AG04449 (cell line): ENCODE measurements at regions not wholly inside any gene's neighbourhood (a gene's known extent, or its start where the extent isn't known, plus 50 kb on each side); places are given as distances from the start of the nearest gene placed in this dataset.

ENCODE experiments used
- CTCF ChIA-PET: fragments of 350-600 bp; formaldehyde crosslinking; extraction: SDS; loops from one replicate; lab custom pipeline; 2021; ENCODE audit warnings: antibody characterized with exemption; lab: Yijun Ruan, JAX
- POLR2A ChIA-PET: fragments of 400-600, 350-600 bp; formaldehyde crosslinking; extraction: SDS; loops from one replicate; lab custom pipeline; 2020; ENCODE audit warnings: antibody characterized with exemption, inconsistent platforms; lab: Yijun Ruan, JAX
- DNase-seq: peaks from one replicate; pipeline ENCODE4 v3.0.0-alpha.2; 2010; ENCODE audit warnings: low read depth, low spot score
- H3K4me3 ChIP-seq: 2 replicates; pipeline ENCODE4 v1.5.1; 2011; ENCODE audit warnings: low read depth, mild to moderate bottlenecking, control low read depth, low read length
- TF ChIP-seq, protein P1 (sequence below): IDR thresholded peaks from one replicate; pipeline ENCODE4 v1.5.1; 2011; ENCODE audit warnings: mild to moderate bottlenecking, moderate library complexity, low read length, control low read depth, inconsistent platforms; ENCODE audit not compliant: insufficient read depth; ENCODE audit errors: missing control alignments

DNA sequence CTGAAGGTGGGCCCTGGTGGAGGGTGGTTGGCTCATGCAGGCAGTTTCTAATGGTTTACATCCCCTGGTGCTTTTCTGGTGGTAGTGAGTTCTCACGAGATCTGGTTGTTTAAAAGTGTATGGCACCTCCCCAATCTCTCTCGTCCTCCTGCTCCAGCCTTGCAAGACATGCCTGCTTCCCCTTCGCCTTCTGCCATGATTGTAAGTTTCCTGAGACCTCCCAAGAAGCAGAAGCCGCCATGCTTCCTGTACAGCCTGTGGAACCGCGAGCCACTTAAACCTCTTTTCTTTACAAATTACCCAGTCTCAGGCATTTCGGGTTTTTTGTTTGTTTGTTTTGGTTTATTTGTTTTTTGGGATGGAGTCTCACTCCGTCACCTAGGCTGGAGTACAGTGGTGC, 173.2 kb downstream of the MN1 start:
- no peak for DNase-seq
- TF ChIP-seq, protein P1, sequence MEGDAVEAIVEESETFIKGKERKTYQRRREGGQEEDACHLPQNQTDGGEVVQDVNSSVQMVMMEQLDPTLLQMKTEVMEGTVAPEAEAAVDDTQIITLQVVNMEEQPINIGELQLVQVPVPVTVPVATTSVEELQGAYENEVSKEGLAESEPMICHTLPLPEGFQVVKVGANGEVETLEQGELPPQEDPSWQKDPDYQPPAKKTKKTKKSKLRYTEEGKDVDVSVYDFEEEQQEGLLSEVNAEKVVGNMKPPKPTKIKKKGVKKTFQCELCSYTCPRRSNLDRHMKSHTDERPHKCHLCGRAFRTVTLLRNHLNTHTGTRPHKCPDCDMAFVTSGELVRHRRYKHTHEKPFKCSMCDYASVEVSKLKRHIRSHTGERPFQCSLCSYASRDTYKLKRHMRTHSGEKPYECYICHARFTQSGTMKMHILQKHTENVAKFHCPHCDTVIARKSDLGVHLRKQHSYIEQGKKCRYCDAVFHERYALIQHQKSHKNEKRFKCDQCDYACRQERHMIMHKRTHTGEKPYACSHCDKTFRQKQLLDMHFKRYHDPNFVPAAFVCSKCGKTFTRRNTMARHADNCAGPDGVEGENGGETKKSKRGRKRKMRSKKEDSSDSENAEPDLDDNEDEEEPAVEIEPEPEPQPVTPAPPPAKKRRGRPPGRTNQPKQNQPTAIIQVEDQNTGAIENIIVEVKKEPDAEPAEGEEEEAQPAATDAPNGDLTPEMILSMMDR = no peak
- H3K4me3 ChIP-seq = no peak overlapping the region
- CTCF ChIA-PET = interaction anchor here (0.6 kb wide), 1 partner anchor 125 kb away, joined by 3 read pairs; no protein-coding TSS in a partner anchor
- POLR2A ChIA-PET = no interaction called here

DNA sequence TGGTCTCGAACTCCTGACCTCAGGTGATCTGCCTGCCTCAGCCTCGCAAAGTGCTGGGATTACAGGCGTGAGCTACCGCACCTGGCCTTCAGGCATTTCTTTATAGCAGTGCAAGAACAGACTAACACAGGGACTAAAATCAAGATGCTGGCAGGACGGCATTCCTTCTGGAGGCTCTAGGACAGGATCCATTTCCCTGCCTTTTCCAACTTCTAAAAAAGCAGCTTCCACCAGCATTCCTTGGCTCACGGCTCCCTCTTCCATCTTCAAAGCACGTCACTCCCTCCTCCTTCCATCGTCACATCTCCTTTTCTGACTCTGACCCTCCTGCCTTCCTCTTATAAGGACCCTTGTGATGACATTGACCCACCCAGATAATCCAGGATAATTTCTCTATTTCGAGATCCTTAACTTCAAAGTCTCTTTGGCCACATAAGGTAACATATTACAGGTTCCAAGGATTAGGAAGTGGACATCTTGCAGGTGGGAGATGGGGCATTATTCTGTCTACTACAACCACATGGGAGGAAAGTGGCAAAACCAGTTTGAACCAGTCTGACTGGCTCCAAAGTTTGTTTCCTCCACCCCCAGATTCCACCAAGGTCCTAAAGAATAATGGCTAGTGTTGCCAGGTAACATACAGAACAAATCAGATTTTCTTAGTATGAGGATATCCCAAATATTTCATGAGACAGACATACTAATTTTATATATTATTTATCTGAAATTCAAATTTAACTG, 172.5 kb downstream of the MN1 start:
- ChIA-PET CTCF (no interaction called here), POLR2A (no interaction called here)
- DNase-seq = no peak
- H3K4me3 ChIP-seq = no peak overlapping the region
- TF ChIP-seq, protein P1 = no peak

DNA sequence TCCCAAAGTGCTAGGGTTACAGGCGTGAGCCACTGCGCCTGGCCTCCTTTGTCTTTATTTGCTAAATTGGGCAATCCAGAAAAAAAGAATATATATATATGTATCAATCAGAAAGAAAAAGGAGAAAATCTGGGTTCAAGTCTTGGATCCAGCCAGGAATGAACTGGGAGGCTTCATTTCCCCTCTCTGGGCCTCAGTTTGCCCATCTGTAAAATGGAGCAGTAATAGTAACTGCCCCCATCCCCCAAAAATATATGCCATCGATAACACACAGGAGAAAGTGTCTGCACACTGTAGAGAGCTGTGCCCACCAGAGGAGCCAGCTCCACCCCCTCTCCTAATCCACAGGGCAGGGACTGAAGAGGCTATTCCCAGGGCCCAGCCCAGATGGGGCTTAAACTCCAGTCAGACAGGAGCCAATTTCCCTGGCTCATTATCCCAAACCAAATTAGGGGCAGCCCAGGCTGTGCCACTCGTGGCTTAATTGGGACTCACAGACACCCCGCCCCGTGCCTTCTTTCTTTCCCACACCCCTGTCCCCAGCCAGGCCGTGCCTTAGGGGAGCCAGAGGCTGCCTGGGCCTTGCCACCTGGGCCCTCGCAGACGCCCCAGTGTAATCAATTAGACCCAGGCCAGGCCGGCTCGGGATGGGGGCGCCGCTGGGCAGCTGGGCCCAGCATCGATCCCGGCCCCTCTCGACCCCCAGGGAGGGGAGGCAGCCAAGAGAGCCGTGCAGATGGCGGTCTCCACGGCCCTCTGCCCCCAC, 171.5 kb downstream of the MN1 start:
- DNase-seq = no peak
- no peak overlapping the region for H3K4me3 ChIP-seq
- ChIA-PET CTCF (no interaction called here), POLR2A (no interaction called here)
- TF ChIP-seq, protein P1 = no peak

DNA sequence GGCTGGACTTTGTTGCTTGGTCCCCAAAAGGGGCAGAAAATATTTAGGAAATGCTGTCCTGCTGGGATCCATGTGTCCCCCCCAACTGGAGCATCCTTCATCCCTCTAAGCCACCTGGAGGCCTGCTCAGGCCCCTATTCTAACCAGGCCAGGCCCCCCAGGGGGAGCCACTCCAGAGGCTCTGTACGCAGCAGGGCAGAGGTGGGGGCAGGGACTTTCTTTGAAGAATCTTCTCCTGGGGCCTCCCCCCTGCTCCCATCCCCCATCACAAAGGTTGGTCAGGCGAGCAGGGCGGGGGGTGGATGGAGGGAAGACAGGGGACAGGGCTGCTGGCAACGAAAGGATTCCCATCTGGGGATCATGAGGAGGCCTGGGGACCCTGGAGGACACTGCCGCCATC, 170.8 kb downstream of the MN1 start:
- H3K4me3 ChIP-seq = no peak overlapping the region
- ChIA-PET CTCF (no interaction called here), POLR2A (no interaction called here)
- DNase-seq = no peak
- TF ChIP-seq, protein P1 = no peak

DNA sequence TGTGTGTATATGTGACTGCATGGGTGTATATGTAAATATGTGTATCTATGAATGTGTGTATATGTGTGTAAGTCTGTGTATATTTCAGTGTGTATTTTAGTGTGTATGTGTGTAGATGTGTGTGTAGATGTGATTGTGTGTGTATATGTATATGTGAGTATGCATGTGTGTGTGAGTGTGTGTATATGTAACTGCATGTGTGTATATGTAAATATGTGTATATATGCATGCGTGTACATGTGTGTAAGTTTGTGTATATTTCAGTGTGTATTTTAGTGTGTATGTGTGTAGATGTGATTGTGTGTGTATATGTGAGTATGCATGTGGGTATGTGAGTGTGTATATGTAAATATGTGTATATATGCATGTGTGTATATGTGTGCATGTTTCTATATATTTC, 169.9 kb downstream of the MN1 start:
- no peak for DNase-seq
- no peak overlapping the region for H3K4me3 ChIP-seq
- TF ChIP-seq, protein P1 = no peak
- ChIA-PET CTCF (no interaction called here), POLR2A (no interaction called here)

DNA sequence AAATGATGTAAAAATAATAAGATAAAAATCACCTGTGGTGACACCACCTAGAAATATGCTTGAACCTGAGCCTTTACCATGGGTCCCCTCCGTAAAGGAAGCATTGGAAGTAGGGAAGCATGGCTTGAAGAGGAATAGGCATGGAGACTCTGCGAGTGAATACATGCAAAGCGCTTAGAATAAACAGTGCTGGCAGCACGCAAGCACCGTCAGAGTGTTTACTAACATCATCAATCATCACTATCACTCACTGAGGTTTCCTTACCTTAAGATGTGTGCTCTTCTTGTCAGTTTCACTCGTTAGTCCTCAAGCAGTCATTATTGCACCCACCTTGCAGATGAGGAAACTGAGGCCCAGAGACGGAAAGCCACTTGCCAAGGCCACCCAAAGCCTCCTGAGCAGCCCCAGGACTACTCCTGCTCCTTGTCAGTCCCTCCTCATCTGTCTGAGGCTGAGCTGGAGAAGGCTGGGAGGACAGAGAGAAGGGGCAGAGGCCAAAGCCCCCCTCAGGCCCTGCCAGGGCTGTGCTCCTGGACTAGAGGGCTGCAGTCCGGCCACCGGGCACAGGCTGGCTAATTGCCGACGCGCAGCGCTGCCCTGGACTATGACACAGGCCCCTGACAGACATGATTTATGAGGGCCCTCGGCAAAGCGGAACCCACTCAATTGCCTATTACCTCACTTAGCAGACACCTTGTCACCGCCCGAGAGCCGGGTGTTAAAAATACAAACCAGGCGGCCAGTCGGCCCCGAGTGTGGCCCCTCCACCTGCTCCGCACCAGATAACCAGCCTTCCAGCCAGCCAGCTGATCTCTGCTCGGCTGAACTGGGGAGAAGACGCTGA, 168.9 kb downstream of the MN1 start:
- no peak for DNase-seq
- CTCF ChIA-PET = no interaction called here
- TF ChIP-seq, protein P1 = no peak
- H3K4me3 ChIP-seq = no peak overlapping the region
- POLR2A ChIA-PET = no interaction called here
